Subcutaneous abdominal adipose tissue (tissue), 5 donors: ENCODE measurements at regions not wholly inside any gene's neighbourhood (a gene's known extent, or its start where the extent isn't known, plus 50 kb on each side); places are given as distances from the start of the nearest gene placed in this dataset.

Source experiments
- H3K27ac ChIP-seq: one replicate; pipeline ENCODE4 v1.7.0; 2013; ENCODE audit warnings: low read depth, mild to moderate bottlenecking, inconsistent platforms, low read length, moderate library complexity
- H3K27me3 ChIP-seq, 5 donors: one replicate each; pipeline ENCODE4 v1.7.0; 2013; ENCODE audit warnings: low read length in 5 of 5, inconsistent platforms in 1 of 5; ENCODE audit not compliant: control insufficient read depth in 5 of 5, insufficient read depth in 4 of 5
- H3K36me3 ChIP-seq, 5 donors: one replicate each; pipeline ENCODE4 v1.7.0; 2013; ENCODE audit warnings: low read length in 5 of 5; ENCODE audit not compliant: control insufficient read depth in 5 of 5, insufficient read depth in 5 of 5
- H3K4me1 ChIP-seq, 5 donors: one replicate each; pipeline ENCODE4 v1.7.0; 2013; ENCODE audit warnings: low read length in 5 of 5, mild to moderate bottlenecking in 3 of 5, moderate library complexity in 1 of 5; ENCODE audit not compliant: control insufficient read depth in 5 of 5, insufficient read depth in 5 of 5
- H3K4me3 ChIP-seq, 5 donors: one replicate each; pipeline ENCODE4 v1.7.0; 2013; ENCODE audit warnings: low read length in 5 of 5, low read depth in 1 of 5
- H3K9ac ChIP-seq, 5 donors: one replicate each; pipeline ENCODE4 v1.7.0; 2013; ENCODE audit warnings: low read length in 5 of 5, mild to moderate bottlenecking in 4 of 5, moderate library complexity in 3 of 5
- H3K9me3 ChIP-seq, 5 donors: one replicate each; pipeline ENCODE4 v1.7.0; 2013; ENCODE audit warnings: low read length in 5 of 5; ENCODE audit not compliant: control insufficient read depth in 5 of 5
- donor health status: healthy.
- donor health status: healthy.
- donor health status: healthy.
- donor health status: healthy.
- donor health status: healthy.

- H3K4me3 ChIP-seq, result no peak overlapping the region
- no peaks in the 10 kb centered on the region for H3K36me3 ChIP-seq
- H3K9me3 ChIP-seq, result no peaks in the 10 kb centered on the region
- no peaks in the 10 kb centered on the region for H3K27me3 ChIP-seq
- no peak overlapping the region for H3K27ac ChIP-seq
- no peak overlapping the region for H3K9ac ChIP-seq
- no peaks in the 10 kb centered on the region for H3K4me1 ChIP-seq
Observed at GRCh38 chr16:64638766-64639165, 483.1 kb downstream of the CDH11 start.

- H3K36me3 ChIP-seq, result no peaks in the 10 kb centered on the region
- no peaks in the 10 kb centered on the region for H3K27me3 ChIP-seq
- H3K9me3 ChIP-seq, result peaks cover 0 to 3% (median 0%) of the 10 kb centered on the region in 5 donors
- H3K27ac ChIP-seq, result no peak overlapping the region
- H3K4me3 ChIP-seq, result no peak overlapping the region
- no peak overlapping the region for H3K9ac ChIP-seq
- H3K4me1 ChIP-seq, result peaks cover 0 to 10% (median 0%) of the 10 kb centered on the region in 5 donors
Observed at GRCh38 chr16:64629622-64630021, 492.2 kb downstream of the CDH11 start.

- Histone ChIP-seq H3K27me3 (no peaks in the 10 kb centered on the region), H3K27ac (no peak overlapping the region), H3K9ac (no peak overlapping the region), H3K4me3 (no peak overlapping the region), H3K4me1 (peaks cover 0 to 10% (median 0%) of the 10 kb centered on the region in 5 donors), H3K36me3 (no peaks in the 10 kb centered on the region), H3K9me3 (no peaks in the 10 kb centered on the region)
Observed at GRCh38 chr16:64627781-64628180, 494.1 kb downstream of the CDH11 start.

GRCh38 chr16:64627288-64627687 is 494.6 kb downstream of the CDH11 start:
- H3K9me3 ChIP-seq, result no peaks in the 10 kb centered on the region
- no peak overlapping the region for H3K9ac ChIP-seq
- peaks cover 0 to 10% (median 0%) of the 10 kb centered on the region in 5 donors for H3K4me1 ChIP-seq
- H3K27ac ChIP-seq, result no peak overlapping the region
- H3K27me3 ChIP-seq, result no peaks in the 10 kb centered on the region
- no peaks in the 10 kb centered on the region for H3K36me3 ChIP-seq
- H3K4me3 ChIP-seq, result no peak overlapping the region

GRCh38 chr16:64626776-64627175 is 495.1 kb downstream of the CDH11 start:
- H3K4me3 ChIP-seq, result no peak overlapping the region

GRCh38 chr16:64621616-64622015 is 500.2 kb downstream of the CDH11 start:
- no peaks in the 10 kb centered on the region for H3K9me3 ChIP-seq
- H3K4me1 ChIP-seq, result no peaks in the 10 kb centered on the region
- no peaks in the 10 kb centered on the region for H3K27me3 ChIP-seq
- no peak overlapping the region for H3K9ac ChIP-seq
- no peak overlapping the region for H3K27ac ChIP-seq
- no peaks in the 10 kb centered on the region for H3K36me3 ChIP-seq
- H3K4me3 ChIP-seq, result no peak overlapping the region

More at GRCh38 chr16:64626776-64627175, 495.1 kb downstream of the CDH11 start:
- Histone ChIP-seq H3K9me3 (no peaks in the 10 kb centered on the region), H3K36me3 (no peaks in the 10 kb centered on the region), H3K9ac (no peak overlapping the region), H3K4me1 (peaks cover 0 to 10% (median 0%) of the 10 kb centered on the region in 5 donors), H3K27me3 (no peaks in the 10 kb centered on the region), H3K27ac (no peak overlapping the region)

GRCh38 chr16:64617836-64618476 is 503.9 kb downstream of the CDH11 start:
- peaks cover 0 to 5% (median 0%) of the 10 kb centered on the region in 5 donors for H3K9me3 ChIP-seq
- H3K9ac ChIP-seq, result no peak overlapping the region
- no peaks in the 10 kb centered on the region for H3K27me3 ChIP-seq
- no peak overlapping the region for H3K27ac ChIP-seq
- no peaks in the 10 kb centered on the region for H3K36me3 ChIP-seq
- no peaks in the 10 kb centered on the region for H3K4me1 ChIP-seq
- no peak overlapping the region for H3K4me3 ChIP-seq

GRCh38 chr16:64615630-64616280 is 506.1 kb downstream of the CDH11 start:
- Histone ChIP-seq H3K4me3 (no peak overlapping the region), H3K9me3 (peaks cover 0 to 9% (median 4%) of the 10 kb centered on the region in 5 donors), H3K27ac (no peak overlapping the region), H3K36me3 (no peaks in the 10 kb centered on the region), H3K27me3 (no peaks in the 10 kb centered on the region), H3K4me1 (no peaks in the 10 kb centered on the region), H3K9ac (no peak overlapping the region)

GRCh38 chr16:64596196-64596595 is 525.7 kb downstream of the CDH11 start:
- Histone ChIP-seq H3K36me3 (no peaks in the 10 kb centered on the region), H3K27me3 (no peaks in the 10 kb centered on the region), H3K4me1 (no peaks in the 10 kb centered on the region), H3K4me3 (no peak overlapping the region), H3K27ac (no peak overlapping the region), H3K9me3 (no peaks in the 10 kb centered on the region), H3K9ac (no peak overlapping the region)

- Histone ChIP-seq H3K27me3 (no peaks in the 10 kb centered on the region), H3K9ac (no peak overlapping the region), H3K4me3 (no peak overlapping the region), H3K4me1 (no peaks in the 10 kb centered on the region), H3K36me3 (no peaks in the 10 kb centered on the region), H3K27ac (no peak overlapping the region), H3K9me3 (no peaks in the 10 kb centered on the region)
Observed at GRCh38 chr16:64590513-64590912, 531.4 kb downstream of the CDH11 start.
